ENCODE measurements at regions not wholly inside any gene's neighbourhood (a gene's known extent, or its start where the extent isn't known, plus 50 kb on each side); places are given as distances from the start of the nearest gene placed in this dataset.

DNA sequence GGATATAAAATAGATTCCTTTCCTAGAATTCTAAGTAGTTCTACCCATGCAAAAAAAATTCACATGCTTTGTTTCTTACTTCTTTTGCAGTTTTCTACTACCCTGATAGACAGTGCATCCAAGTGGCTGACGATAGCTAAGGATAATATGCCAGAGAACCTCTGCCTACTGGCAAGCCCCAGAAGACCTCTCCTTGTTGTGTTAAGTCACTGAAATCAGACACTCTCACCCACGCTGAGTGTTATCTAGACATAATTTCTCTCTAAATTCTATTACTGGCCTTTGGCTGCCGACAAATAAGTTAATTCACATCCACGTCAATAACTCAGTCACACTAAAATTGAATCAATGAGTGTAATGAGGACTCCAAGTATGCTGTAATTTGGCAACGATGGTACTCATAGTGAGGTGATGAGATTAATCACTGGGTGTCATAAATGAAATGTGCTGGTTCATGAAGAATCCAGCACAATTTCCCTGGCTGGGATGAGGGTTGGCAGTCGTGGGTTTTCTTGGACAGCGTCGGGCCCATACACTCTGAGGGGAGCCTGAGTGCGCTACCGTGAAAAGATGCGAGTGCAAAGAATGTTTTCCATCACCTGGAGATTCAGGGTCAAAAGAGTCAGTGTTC is 354.8 kb upstream of the TMEM132C start:
- TF ChIP-seq POLR2AphosphoS5 (IDR thresholded peaks at IDR 0.05) (no peak), POLR2A (IDR thresholded peaks at IDR 0.05) (no peak)

Data from prostate gland (tissue), 1 donor.